Neural cell (in vitro differentiated cells): ENCODE measurements at regions not wholly inside any gene's neighbourhood (a gene's known extent, or its start where the extent isn't known, plus 50 kb on each side); places are given as distances from the start of the nearest gene placed in this dataset.
"Not testable (repeated sequence)": the region's sequence is repeated elsewhere in the genome, so short reads cannot be mapped to it uniquely, and the experiment has no call there.

ENCODE experiments used
- EP300 ChIP-seq: fragments of 450-650 bp; conservative IDR thresholded peaks from 2 replicates; pipeline ENCODE4 v1.6.1; 2014; ENCODE audit warnings: antibody characterized with exemption, mild to moderate bottlenecking, moderate library complexity; ENCODE audit not compliant: poor library complexity, severe bottlenecking
- EZH2 ChIP-seq: fragments of 200-600, 300-800 bp; shearing (Covaris generic), sonication (generic); IDR thresholded peaks from 2 replicates; pipeline ENCODE4 v1.6.1; 2014; ENCODE audit warnings: antibody characterized with exemption, low read length, borderline replicate concordance, mild to moderate bottlenecking; ENCODE audit not compliant: insufficient read depth, poor library complexity, severe bottlenecking
- POLR2AphosphoS5 ChIP-seq: IDR thresholded peaks from 2 replicates; pipeline ENCODE4 v1.6.1; 2012
- RAD21 ChIP-seq: fragments of 450-650 bp; conservative IDR thresholded peaks from 2 replicates; pipeline ENCODE4 v1.6.1; 2014; ENCODE audit warnings: antibody characterized with exemption, mild to moderate bottlenecking, moderate library complexity
- REST ChIP-seq: IDR thresholded peaks from 2 replicates; pipeline ENCODE4 v1.6.1; 2012; ENCODE audit warnings: borderline replicate concordance
- SMC3 ChIP-seq: fragments of 450-650 bp; conservative IDR thresholded peaks from 2 replicates; pipeline ENCODE4 v1.6.1; 2014; ENCODE audit warnings: antibody characterized with exemption, mild to moderate bottlenecking, moderate library complexity; ENCODE audit not compliant: poor library complexity
- TF ChIP-seq, protein P1 (sequence below): fragments of 450-650 bp; IDR thresholded peaks from 2 replicates; pipeline ENCODE4 v1.5.1; 2014; ENCODE audit warnings: antibody characterized with exemption, mild to moderate bottlenecking, moderate library complexity; ENCODE audit not compliant: poor library complexity, severe bottlenecking

DNA sequence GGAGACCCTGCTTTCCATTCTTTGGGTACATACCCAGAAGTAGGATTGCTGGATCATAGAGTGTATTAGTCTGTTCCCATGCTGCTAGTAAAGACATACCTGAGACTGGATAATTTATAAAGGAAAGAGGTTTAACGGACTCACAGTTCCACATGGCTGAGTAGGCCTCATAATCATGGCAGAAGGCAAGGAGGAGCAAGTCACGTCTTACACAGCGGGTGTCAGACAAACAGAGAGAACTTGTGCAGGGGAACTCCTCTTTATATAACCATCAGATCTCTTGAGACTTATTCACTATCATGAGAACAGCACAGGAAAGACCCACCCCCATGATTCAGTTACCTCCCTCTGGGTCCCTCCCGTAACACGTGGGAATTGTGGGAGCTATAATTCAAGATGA is 87.7 kb upstream of the TOX2 start:
- not testable (repeated sequence) for TF ChIP-seq POLR2AphosphoS5, REST, EP300, EZH2, RAD21, SMC3
- TF ChIP-seq, protein P1, sequence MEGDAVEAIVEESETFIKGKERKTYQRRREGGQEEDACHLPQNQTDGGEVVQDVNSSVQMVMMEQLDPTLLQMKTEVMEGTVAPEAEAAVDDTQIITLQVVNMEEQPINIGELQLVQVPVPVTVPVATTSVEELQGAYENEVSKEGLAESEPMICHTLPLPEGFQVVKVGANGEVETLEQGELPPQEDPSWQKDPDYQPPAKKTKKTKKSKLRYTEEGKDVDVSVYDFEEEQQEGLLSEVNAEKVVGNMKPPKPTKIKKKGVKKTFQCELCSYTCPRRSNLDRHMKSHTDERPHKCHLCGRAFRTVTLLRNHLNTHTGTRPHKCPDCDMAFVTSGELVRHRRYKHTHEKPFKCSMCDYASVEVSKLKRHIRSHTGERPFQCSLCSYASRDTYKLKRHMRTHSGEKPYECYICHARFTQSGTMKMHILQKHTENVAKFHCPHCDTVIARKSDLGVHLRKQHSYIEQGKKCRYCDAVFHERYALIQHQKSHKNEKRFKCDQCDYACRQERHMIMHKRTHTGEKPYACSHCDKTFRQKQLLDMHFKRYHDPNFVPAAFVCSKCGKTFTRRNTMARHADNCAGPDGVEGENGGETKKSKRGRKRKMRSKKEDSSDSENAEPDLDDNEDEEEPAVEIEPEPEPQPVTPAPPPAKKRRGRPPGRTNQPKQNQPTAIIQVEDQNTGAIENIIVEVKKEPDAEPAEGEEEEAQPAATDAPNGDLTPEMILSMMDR = not testable (repeated sequence)
